ENCODE measurements at regions not wholly inside any gene's neighbourhood (a gene's known extent, or its start where the extent isn't known, plus 50 kb on each side); places are given as distances from the start of the nearest gene placed in this dataset.

DNA sequence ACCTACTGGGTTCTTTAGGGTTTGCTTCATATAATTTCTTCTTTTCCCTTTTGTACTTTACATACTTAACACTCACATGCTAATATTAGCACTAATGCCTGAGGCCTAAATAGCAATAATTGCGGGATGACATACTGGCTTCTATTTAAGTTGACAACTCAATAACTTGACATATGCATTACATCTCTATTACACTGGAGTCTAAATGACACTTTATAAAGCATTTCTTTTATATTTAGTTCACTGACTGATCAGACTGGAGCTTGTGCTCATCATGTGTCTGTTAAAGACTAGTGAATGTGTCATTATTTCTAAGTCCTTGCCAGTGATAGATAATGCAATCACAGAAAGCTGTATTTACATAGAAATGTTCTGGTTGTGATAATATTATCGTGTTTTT is 472.1 kb upstream of the SEMA3A start:
- TF ChIP-seq, protein P1, sequence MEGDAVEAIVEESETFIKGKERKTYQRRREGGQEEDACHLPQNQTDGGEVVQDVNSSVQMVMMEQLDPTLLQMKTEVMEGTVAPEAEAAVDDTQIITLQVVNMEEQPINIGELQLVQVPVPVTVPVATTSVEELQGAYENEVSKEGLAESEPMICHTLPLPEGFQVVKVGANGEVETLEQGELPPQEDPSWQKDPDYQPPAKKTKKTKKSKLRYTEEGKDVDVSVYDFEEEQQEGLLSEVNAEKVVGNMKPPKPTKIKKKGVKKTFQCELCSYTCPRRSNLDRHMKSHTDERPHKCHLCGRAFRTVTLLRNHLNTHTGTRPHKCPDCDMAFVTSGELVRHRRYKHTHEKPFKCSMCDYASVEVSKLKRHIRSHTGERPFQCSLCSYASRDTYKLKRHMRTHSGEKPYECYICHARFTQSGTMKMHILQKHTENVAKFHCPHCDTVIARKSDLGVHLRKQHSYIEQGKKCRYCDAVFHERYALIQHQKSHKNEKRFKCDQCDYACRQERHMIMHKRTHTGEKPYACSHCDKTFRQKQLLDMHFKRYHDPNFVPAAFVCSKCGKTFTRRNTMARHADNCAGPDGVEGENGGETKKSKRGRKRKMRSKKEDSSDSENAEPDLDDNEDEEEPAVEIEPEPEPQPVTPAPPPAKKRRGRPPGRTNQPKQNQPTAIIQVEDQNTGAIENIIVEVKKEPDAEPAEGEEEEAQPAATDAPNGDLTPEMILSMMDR (conservative IDR thresholded peaks at IDR 0.05; ENCODE audit: low read depth, low read length): no peak
- no peak for TF ChIP-seq EZH2 (IDR thresholded peaks at IDR 0.05; ENCODE audit: low read length, unreplicated experiment)
- no peak for TF ChIP-seq EZH2phosphoT487 (IDR thresholded peaks at IDR 0.05; ENCODE audit: borderline replicate concordance, low read length)

Measured in PC-3 (cell line).